Endothelial cell of umbilical vein (primary cell): ENCODE measurements at regions not wholly inside any gene's neighbourhood (a gene's known extent, or its start where the extent isn't known, plus 50 kb on each side); places are given as distances from the start of the nearest gene placed in this dataset.

ENCODE experiments used
- CTCF ChIP-seq, 2 donors: IDR thresholded peaks; 1 replicate in 1 of 2; 2 replicates in 1 of 2; pipeline ENCODE4 v1.5.1; 2011; ENCODE audit warnings: low read length in 2 of 2, mild to moderate bottlenecking in 2 of 2, moderate library complexity in 2 of 2, control low read depth in 1 of 2, inconsistent platforms in 1 of 2, low read depth in 1 of 2; ENCODE audit not compliant: insufficient read depth in 1 of 2; ENCODE audit errors: extremely low read depth in 1 of 2
- FOS ChIP-seq: IDR thresholded peaks from 2 replicates; pipeline ENCODE4 v1.6.1; 2011; ENCODE audit warnings: mild to moderate bottlenecking, low read length, moderate library complexity, borderline replicate concordance; ENCODE audit not compliant: insufficient read depth
- JUN ChIP-seq: IDR thresholded peaks from 2 replicates; pipeline ENCODE4 v1.6.1; 2011; ENCODE audit warnings: borderline replicate concordance, low read depth; ENCODE audit not compliant: insufficient read length, insufficient read depth
- POLR2A ChIP-seq: IDR thresholded peaks from 2 replicates; pipeline ENCODE4 v1.6.1; 2012; ENCODE audit warnings: low read depth, mild to moderate bottlenecking, control low read depth, low read length
- POLR2AphosphoS5 ChIP-seq: IDR thresholded peaks from 2 replicates; pipeline ENCODE4 v1.6.1; 2012; ENCODE audit warnings: low read depth, mild to moderate bottlenecking, control low read depth, low read length, moderate library complexity; ENCODE audit not compliant: insufficient read depth

- TF ChIP-seq POLR2AphosphoS5 (no peak), CTCF (IDR thresholded peaks at IDR 0.05; ENCODE audit: extremely low read depth in 1 of 2, insufficient read depth in 1 of 2, low read depth in 1 of 2, low read length in 2 of 2) (no peak), POLR2A (no peak), JUN (no peak), FOS (no peak)
Observed at GRCh38 chr10:2813286-2813685, 254.1 kb upstream of the PFKP start.
